ENCODE measurements at regions not wholly inside any gene's neighbourhood (a gene's known extent, or its start where the extent isn't known, plus 50 kb on each side); places are given as distances from the start of the nearest gene placed in this dataset.

DNA sequence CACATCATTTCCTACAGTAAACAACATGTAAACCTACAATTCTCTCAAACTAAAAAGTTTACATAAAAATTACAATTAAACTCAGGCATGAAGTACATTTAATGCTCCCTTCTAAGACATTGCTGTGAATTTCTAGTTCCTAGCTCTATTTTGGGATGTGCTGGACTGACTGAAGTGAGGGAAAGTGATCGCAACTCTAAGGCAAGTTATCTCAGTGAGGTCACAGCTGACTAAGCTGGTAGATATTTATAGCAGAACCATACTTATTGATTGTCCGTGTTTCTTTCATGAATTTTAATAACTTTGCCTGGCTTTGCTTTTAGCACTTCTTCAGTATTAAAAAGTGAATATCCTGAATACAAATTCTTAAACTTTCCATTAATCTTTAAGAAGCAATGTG, 570.4 kb upstream of the GALNTL6 start:
- TF ChIP-seq YY1 (IDR thresholded peaks at IDR 0.05; ENCODE audit: insufficient read depth, insufficient read length) (no peak), SUZ12 (IDR thresholded peaks at IDR 0.05; ENCODE audit: extremely low read depth, insufficient read depth, insufficient read length) (no peak)

Data from NT2/D1 (cell line).